ENCODE measurements at regions not wholly inside any gene's neighbourhood (a gene's known extent, or its start where the extent isn't known, plus 50 kb on each side); places are given as distances from the start of the nearest gene placed in this dataset.

DNA sequence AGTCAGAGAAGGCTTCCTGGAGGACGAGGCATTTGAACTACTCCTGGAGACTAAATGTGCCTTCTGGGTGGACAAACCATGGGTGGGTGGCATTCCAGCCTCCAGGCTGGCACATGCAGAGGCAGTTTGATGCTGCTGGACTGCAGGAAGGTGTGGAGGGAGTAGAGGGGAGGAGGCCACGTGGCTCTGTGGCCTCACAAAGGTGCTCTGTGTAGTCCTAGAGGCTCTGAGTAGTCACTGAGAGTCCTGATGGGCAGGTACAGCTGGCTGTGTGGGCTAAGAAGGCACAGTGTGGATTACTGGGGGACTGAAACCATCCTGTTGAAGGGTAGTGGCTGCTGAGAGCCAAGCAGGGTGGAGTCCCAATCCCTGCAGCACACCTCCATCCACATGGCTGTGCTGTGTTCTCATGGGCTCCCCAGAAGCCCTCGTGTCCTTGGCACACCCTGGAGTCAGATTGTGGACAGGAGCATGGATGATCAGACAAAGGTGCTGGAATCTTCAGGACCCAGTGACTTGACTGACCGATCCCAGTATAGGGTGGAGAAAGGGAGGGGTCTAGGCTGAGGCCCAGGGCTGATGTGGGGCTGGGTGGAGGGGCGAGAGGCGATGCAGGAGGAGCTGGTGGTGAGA lies 87.4 kb upstream of the HS6ST1 start:
- no peak overlapping the region for H3K4me2 ChIP-seq (ENCODE audit: low read depth, low read length)
- DNase-seq, result no peak
- H3K27ac ChIP-seq (ENCODE audit: low read length), result no peak overlapping the region
- no peak overlapping the region for H2AFZ ChIP-seq (ENCODE audit: low read length)
- no peak overlapping the region for H3K4me3 ChIP-seq (ENCODE audit: low read length)
- H3K27me3 ChIP-seq (replicated peaks; ENCODE audit: insufficient read depth, low read length), result no peaks in the 10 kb centered on the region
- no peaks in the 10 kb centered on the region for H3K9me3 ChIP-seq (replicated peaks; ENCODE audit: insufficient read depth, low read length)
- no peak overlapping the region for H3K9ac ChIP-seq (ENCODE audit: low read length)
- H3K9me2 ChIP-seq (replicated peaks; ENCODE audit: insufficient read depth, low read length), result no peaks in the 10 kb centered on the region
- H3K36me3 ChIP-seq (replicated peaks; ENCODE audit: insufficient read depth, low read length), result no peaks in the 10 kb centered on the region
- H3K79me2 ChIP-seq (ENCODE audit: low read length), result no peaks in the 10 kb centered on the region
- H3K4me1 ChIP-seq (ENCODE audit: low read length), result no peaks in the 10 kb centered on the region
- TF ChIP-seq CTCF (IDR thresholded peaks at IDR 0.05; ENCODE audit: low read length) (no peak), EZH2phosphoT487 (IDR thresholded peaks at IDR 0.05; ENCODE audit: low read length) (no peak), EZH2 (optimal IDR thresholded peaks at IDR 0.05; ENCODE audit: low read depth, low read length) (no peak)
- no peaks in the 10 kb centered on the region for H3F3A ChIP-seq (ENCODE audit: insufficient read depth, low read length)
- H4K20me1 ChIP-seq (ENCODE audit: insufficient read depth, low read length), result no peaks in the 10 kb centered on the region

DNA sequence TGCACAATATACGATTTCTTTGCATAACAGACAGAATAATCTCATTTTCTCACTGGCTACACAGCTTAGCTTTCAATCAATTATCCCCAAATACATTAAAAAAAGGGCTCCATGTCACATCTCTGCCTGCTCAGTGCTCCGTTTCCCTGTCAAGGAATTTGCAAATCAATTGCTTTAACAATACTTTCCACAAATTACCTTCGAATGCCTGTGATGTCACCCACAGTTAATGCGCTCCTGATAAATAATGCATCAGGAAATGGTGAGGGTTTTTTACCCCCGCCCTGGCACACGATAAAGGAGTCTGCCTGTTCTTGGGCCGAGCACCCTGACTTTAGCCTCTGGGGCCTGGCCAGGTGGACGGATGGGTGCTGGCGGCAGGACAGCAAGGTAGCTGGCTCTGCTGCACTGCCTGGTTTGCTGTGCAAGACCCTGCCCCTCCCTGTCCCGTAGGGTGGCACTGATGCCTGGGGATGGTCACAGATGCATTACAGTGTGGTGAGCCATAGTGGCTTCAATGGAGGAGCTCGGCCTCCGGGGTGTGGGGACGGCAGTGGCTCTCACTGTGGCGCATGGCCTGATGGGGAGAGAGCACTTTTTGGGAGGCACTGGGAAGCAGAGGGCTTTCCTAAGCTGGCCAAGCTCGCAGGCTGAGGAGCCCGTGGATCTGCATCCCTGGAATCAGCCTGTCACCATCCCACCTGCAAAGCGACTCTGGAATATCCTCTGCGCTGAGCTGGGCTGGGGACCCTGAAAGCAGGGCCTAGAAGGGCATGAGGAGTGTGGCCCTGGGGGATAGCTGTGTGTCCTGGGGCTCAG lies 88.3 kb upstream of the HS6ST1 start:
- H3K9me3 ChIP-seq (replicated peaks; ENCODE audit: insufficient read depth, low read length), result no peaks in the 10 kb centered on the region
- H3K9ac ChIP-seq (ENCODE audit: low read length), result no peak overlapping the region
- no peaks in the 10 kb centered on the region for H4K20me1 ChIP-seq (ENCODE audit: insufficient read depth, low read length)
- no peaks in the 10 kb centered on the region for H3K4me1 ChIP-seq (ENCODE audit: low read length)
- H3K4me2 ChIP-seq (ENCODE audit: low read depth, low read length), result no peak overlapping the region
- H3K27me3 ChIP-seq (replicated peaks; ENCODE audit: insufficient read depth, low read length), result no peaks in the 10 kb centered on the region
- no peak overlapping the region for H3K27ac ChIP-seq (ENCODE audit: low read length)
- H3F3A ChIP-seq (ENCODE audit: insufficient read depth, low read length), result no peaks in the 10 kb centered on the region
- TF ChIP-seq CTCF (IDR thresholded peaks at IDR 0.05; ENCODE audit: low read length), result no peak
- no peak for TF ChIP-seq EZH2 (optimal IDR thresholded peaks at IDR 0.05; ENCODE audit: low read depth, low read length)
- no peak for TF ChIP-seq EZH2phosphoT487 (IDR thresholded peaks at IDR 0.05; ENCODE audit: low read length)
- no peak overlapping the region for H2AFZ ChIP-seq (ENCODE audit: low read length)
- H3K36me3 ChIP-seq (replicated peaks; ENCODE audit: insufficient read depth, low read length), result no peaks in the 10 kb centered on the region
- H3K4me3 ChIP-seq (ENCODE audit: low read length), result no peak overlapping the region
- H3K79me2 ChIP-seq (ENCODE audit: low read length), result no peaks in the 10 kb centered on the region
- DNase-seq, result no peak
- no peaks in the 10 kb centered on the region for H3K9me2 ChIP-seq (replicated peaks; ENCODE audit: insufficient read depth, low read length)

DNA sequence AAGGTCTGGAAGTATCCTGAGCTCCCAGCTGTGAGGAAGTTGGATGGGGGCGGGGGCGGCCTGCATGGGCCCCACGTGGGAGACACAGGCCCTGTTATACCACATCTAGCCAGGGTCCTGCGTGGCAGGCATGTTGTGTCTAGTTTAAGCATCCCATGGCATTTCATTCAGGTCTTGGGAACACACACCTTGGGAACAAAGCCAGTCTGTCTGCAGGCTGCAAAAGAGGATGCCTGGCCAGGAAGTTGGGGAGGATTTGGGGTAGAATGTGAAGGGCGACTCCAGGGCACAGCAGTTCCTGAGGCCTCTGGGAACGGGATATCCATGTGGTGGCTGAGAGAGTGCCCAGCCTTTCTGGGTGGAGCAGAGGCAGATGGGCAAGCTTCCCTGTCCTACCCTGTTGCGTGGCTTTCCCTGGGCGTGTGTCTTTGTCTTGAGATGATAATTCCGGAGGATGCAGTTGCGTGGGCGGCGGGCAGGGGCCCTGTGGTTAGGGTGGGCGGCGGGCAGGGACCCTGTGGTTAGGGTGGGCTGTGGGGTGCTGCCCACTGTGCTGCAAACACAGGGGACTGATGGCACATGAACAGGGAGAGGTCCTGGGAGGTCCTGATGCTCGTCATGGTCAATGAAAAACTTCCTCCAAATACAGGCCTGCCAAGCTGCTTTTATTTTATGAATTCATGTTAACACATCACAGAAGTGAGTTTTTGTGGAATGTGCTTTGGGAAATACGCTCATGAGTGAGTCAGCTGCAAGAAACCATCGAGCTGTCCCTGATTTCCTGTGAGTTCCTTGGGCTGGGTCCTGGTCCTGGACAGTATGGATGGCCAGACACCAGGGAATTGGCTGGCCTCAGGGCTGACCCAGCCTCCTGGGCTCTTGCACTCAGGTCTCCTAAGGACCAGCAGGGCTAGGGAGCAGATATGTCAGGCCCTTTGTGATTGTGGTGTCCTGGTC lies 90.0 kb upstream of the HS6ST1 start:
- no peaks in the 10 kb centered on the region for H4K20me1 ChIP-seq (ENCODE audit: insufficient read depth, low read length)
- H3K4me3 ChIP-seq (ENCODE audit: low read length), result no peak overlapping the region
- no peak overlapping the region for H3K9ac ChIP-seq (ENCODE audit: low read length)
- H3F3A ChIP-seq (ENCODE audit: insufficient read depth, low read length), result no peaks in the 10 kb centered on the region
- H3K9me2 ChIP-seq (replicated peaks; ENCODE audit: insufficient read depth, low read length), result no peaks in the 10 kb centered on the region
- H3K4me2 ChIP-seq (ENCODE audit: low read depth, low read length), result no peak overlapping the region
- H3K36me3 ChIP-seq (replicated peaks; ENCODE audit: insufficient read depth, low read length), result no peaks in the 10 kb centered on the region
- no peak for DNase-seq
- no peak overlapping the region for H2AFZ ChIP-seq (ENCODE audit: low read length)
- no peaks in the 10 kb centered on the region for H3K9me3 ChIP-seq (replicated peaks; ENCODE audit: insufficient read depth, low read length)
- no peaks in the 10 kb centered on the region for H3K4me1 ChIP-seq (ENCODE audit: low read length)
- no peaks in the 10 kb centered on the region for H3K27me3 ChIP-seq (replicated peaks; ENCODE audit: insufficient read depth, low read length)
- no peaks in the 10 kb centered on the region for H3K79me2 ChIP-seq (ENCODE audit: low read length)
- TF ChIP-seq EZH2phosphoT487 (IDR thresholded peaks at IDR 0.05; ENCODE audit: low read length), result no peak
- no peak overlapping the region for H3K27ac ChIP-seq (ENCODE audit: low read length)
